IPS-11a (cell line): ENCODE measurements at regions not wholly inside any gene's neighbourhood (a gene's known extent, or its start where the extent isn't known, plus 50 kb on each side); places are given as distances from the start of the nearest gene placed in this dataset.

ENCODE experiments used
- H3K4me3 ChIP-seq: one replicate; pipeline ENCODE4 v1.5.1; 2013; ENCODE audit warnings: low read depth, low read length, control low read depth

DNA sequence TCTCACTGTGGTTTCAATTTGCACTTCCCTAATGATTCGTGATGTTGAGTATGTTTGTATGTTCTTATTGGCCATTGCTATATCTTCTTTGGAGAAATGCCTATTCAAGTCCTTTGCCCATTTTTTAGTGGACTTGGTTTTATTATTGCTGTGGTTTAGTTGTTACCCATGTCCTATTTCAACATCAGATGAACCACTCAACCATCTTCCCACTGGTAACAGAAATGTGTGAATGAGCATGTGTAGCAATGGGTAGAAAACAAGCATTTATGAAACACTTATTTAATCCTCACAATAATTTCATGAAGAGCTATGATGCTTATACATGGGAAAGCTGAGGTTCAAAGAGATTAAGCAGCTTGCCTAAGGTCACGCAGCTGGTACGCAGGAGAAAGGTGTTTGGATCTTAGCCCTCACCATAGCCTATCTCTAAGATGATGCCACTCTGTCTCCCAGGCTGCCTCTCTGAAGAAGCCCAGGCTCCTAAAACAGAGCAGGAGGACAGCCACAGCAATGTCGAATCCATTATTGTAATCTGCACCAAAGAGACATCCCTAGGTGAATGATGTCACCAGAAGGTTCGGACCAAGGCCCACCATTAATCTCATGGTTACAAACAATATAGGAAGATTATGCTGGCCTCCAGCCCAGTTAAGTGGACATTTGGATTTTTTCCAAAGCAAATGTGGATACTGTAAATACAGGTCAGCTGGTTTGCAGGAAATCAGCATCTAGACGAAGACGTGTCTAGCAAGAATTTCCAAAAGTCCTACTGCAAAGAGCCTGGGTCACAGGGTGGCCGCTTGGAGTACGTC is 447.6 kb upstream of the ZMIZ1 start:
- no peak overlapping the region for H3K4me3 ChIP-seq

DNA sequence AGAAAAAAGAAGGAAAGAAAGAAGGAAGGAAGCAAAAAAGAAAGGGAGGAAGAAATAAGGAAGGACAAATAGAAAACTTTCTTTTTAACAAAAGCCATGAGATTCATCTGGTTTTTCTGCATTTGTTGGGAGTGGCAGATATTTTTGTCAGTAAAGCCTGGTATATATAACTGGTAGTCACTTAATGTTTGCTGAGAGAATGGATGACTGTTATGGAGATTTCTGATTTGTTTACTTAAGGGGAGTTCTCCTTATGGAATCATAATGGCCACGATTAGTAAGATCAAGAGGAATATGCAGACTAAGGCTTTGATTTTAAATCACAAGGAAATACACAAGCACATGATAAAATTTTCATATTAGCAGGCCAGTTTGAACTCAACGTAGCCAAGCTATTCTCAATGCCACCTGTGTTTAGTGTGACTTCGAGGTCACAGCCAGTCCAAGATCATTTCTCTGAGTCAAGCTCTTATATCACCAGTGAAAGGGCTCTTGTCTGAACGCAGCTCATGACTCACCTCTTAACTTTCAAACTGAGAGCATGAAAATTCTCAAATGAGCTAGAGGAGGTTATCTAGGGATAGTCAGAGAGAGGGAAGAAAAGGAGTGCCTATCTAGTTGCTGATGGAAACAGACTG is 445.1 kb upstream of the ZMIZ1 start:
- no peak overlapping the region for H3K4me3 ChIP-seq

DNA sequence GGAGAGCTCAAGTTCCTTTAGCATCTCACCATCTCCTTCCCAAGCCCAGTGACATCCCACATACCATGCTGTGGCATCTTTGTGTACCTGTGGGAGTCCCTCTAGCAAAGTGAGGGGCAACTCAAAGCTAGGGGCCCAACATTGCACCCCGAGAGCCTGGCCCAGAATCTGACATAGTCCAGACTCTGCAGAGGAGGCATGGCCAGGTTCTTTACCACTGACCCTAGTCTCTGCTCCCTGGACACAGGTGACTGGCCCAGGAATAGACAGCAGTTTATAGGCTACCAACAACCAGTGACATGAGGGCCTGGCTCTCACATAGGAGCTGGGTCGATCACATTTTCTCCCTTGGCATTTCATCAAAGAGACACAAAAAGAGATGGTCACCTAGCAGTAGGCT is 444.0 kb upstream of the ZMIZ1 start:
- no peak overlapping the region for H3K4me3 ChIP-seq

DNA sequence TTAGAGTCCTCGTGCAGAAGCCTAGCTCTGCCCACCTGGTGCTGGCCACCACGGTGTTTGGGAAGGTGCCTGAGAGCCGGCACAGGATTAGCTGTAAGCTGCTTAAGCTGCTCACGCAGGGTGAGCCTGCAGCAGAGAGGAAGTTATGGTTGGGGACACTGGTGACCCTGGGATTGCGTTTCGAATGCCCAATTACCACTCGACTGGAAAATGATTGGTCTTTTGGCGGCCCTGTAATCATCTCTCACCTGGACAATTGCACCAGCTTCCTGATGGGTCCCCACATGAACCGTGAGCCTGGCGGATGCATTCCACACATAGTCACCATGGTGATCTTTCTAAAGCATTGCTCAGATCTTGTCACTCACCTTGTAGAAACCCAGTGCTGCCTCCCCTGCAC is 442.3 kb upstream of the ZMIZ1 start:
- no peak overlapping the region for H3K4me3 ChIP-seq

DNA sequence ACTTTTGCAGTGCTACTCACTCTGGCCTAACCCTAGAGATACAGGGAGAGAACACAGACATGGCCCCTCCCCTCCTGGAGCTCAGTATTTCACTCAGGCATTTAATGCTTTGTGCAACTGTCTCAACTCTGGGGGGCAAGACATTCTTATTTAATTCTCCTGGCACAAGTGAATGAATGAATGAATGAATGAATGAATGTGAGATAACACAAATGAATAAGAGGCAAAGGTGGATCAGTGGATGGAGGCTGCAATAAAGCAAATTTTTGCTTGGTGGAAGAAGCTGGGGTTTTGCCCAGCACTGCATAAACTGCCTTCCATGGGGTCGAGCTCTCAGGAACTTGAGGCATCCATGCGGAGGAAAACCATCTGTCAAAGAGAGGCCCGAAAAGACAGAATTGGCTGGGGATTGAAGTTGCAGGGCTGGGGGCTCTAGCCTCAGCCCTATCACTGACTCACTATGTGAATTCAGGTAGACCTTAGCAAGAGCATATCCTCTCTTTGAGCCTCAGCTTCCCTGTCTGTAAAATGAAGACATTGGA is 441.4 kb upstream of the ZMIZ1 start:
- no peak overlapping the region for H3K4me3 ChIP-seq

DNA sequence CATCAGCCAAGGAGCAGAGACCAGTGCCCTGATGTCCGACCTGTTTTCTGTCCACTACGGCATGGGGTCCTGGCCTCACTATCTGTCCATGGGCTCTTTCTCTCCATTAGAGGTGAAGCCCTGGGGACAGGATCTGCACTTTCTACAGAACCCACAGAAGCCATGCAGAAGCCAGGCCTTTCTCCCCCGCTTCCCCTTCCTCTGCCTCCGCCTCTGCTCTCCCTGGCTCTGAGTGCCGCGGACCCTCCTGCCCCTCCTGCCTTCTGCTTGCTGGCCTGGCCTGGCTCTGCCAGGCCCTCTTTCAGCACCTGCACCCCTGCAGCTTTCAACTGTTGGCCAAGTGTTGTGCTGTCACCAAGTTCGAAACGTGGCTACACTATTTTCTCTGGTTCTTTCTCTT is 439.8 kb upstream of the ZMIZ1 start:
- no peak overlapping the region for H3K4me3 ChIP-seq

DNA sequence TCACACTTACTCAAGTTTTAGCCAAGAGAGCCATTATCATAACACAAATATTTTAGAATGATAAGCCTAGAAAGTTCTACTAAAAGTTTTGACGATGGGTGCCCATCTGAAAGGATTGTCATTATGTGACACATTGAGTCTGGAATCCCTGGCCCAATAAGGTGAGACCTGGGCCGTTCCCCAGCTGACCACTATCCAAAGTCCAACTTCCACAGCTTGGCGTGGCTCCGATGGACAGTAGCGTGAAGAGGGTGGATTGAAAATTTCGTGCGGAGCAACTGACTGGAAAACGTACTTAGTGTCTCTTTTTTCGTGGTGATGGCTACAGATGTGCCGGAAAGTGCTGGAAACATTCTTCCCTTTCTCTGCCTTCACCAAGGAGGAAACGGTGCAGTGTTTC is 439.0 kb upstream of the ZMIZ1 start:
- H3K4me3 ChIP-seq, result no peak overlapping the region

DNA sequence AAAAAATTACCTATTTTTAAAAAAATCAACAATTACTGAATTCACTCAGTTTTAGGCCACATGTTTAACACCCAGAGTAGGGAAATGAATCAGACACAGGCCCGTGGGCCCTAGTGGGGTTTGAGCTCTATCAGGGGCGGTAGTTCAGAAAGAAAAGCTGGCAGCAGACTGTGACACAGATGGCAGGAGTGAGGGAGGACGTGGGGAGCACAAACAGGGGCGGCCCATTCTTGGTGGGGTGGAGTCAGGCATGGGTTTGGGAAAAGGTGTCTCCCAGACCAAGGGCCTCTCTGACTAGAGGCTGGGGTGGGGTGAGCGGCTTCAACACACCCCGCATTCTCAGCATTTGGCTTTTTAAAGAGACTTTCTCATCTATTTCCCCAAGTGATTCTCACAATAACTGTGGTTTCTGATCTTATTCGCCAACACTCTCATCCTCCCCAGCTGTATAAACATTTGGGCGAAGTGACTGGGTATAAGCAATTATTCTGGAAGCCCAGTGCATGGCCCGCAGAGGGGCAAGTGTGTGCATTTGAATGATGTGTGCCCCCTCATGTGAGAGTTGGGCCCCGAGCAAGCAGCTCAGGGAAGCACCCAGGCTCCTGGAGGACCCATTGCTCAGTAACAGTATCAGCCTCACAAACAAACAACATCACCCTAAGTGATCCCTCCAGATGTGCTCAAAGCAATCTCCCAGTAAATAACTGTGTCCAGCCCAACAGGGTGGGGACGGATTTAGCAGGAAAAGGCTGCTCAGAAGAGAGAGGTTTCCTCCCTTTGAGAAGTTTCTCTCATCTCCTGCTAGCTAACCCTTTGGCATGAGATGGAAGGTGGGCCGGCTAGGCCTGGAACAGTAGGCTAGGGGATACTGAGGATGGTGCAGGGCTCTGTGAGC is 437.6 kb upstream of the ZMIZ1 start:
- H3K4me3 ChIP-seq, result no peak overlapping the region

DNA sequence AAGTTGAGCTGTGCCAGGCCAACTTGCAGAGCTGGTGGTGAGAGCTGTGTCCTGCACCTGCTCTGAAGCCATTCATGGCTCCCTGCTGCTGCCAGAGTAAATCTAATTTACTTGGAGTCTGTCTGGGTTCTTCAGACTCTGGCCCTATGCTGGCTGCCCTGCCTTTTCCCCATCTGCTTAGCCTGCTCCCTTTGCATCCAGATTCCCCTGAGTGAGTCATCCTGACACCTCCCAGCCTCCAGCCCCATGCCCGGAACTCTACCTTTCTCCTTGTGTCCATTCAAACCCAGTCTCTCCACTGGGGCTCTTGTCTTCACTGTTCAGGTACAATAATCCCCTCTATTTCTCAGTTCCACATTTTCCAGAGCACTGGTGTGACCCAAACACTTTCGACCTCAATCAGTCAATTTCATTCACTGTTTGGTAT is 434.4 kb upstream of the ZMIZ1 start:
- H3K4me3 ChIP-seq, result no peak overlapping the region

DNA sequence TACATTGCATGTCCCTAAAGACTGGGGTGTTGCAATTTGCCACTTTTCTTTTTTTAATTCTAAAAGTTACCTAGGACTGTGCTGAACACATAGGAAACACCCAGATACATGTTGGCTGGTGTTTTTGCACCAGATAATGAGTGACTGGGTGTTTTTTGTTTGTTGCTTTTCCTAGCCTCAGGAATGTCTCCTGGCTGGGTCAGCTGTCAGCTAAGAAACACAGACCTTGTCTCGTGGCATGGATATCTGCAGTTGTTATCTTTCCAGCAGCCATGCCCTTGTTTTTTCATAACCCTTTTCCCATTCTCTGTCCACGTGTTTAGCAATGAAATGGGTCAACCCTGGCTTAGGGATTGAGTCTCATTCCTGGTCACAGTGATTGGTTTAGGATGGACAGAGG is 433.9 kb upstream of the ZMIZ1 start:
- no peak overlapping the region for H3K4me3 ChIP-seq

DNA sequence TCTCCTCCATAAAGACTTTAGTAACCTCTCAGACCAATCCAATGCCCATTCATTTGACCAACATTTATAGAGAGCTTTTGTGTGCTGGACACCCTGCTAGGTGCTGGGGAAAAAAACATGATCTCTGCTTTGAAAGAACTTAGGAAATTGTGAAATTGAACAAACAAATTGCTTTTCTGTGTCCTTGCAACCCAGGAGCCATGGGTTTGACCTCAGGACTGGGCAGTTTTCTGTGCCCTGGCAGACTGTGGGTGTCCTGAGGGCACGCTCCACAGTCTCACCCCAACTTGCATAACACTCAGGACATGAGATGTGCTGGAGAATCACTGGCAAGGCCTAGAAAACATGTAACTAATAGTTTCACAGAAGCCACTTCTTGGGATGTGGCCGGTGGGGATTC is 429.1 kb upstream of the ZMIZ1 start:
- no peak overlapping the region for H3K4me3 ChIP-seq

DNA sequence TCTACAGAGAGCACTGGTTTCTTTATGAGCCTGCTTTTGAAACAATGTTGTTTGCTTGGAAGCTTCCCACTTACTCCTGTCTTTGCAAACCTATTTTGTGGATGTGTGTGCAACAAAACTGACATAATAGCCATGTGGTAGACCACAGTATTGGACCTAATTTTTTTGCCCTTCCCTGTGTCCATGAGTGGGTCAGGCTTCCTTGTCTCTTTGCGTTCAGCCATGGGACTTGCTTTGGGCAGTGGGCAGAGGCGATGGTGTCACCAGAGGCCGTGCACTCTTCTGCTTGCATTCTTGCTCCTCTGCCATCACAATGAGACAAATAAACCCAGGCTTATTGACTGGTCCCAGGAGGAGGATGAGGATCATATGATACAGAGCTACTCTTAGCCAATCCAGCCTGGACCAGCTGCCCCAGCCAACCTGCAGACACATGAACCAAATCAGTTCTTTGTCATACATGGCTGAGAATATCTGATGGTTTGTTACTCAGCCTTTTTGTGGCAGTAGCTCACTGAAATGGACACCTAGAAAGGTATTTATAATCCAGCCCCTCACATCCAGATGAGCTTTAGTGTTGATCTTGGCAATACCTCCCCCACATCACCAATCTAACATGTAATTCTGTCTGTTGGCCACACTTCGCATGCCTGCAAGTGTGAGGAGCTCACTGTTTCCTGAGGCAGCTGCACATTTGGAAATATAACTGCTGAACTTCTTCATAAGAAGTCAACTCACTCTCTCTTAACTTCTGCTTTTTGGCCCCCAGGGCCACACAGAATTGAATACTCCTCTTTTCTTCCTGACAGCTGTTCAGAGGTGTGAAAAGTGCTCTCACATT is 427.8 kb upstream of the ZMIZ1 start:
- no peak overlapping the region for H3K4me3 ChIP-seq

DNA sequence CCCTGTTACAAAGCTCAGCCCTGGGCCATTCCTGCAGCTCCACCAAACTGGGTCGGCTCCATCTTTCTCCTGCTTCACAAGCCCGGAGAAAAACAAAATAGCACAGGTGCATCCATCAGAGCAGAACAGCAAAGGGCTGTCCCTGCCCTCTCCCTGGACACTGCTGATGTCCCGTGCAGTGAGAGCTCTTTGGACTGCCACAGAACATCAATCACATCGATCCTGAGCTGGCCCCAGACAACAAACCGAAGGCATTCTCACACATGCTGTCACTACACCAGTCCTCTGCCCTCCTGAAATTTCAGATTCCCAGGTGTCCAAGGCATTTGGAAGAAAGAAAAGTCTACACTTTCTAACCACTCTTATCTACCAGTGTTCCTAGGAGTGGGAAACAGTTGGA is 427.1 kb upstream of the ZMIZ1 start:
- no peak overlapping the region for H3K4me3 ChIP-seq

DNA sequence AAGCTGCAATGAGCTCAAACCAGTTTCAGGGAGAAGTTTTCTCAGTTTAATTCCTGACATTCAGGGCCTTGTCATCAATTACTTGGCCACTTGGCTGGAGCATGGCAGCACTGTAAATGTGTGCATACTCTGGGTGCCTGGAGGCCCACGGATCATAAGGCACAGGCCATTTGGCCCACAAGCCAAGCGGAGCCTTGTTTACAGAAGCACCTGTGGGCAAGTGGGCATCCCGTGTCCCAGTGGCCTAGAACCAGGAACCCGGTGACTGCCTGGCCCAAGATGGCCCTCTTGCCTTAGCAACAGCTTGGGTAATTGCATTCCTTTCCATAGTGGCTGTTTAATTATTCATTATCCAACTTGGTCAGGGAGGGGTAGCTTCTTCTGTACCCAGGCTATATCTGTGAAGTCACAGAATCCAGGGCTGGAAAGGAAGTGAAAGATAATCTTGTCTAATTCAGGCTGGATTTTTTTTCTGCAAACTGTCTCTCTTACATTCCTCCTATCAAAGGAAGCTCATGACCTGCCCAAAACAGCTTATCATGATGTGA is 426.4 kb upstream of the ZMIZ1 start:
- no peak overlapping the region for H3K4me3 ChIP-seq

DNA sequence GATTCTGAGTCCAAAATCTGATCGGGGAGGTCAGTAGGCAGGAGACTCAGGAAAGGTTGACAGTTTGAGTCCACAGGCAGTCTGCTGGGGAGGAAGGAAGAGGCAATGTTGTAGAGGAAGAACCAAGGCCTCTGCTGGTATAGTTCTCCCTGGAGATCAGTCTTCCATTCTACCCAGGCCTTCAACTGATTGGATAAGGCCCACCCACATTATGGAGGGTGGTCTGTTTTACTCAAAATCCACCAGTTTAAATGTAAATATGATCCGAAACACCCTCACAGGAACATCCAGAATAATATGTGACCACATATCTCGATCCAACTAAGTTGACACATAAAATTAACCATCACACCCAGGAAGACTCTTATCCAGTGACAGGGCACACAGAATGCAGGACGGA is 425.3 kb upstream of the ZMIZ1 start:
- no peak overlapping the region for H3K4me3 ChIP-seq

DNA sequence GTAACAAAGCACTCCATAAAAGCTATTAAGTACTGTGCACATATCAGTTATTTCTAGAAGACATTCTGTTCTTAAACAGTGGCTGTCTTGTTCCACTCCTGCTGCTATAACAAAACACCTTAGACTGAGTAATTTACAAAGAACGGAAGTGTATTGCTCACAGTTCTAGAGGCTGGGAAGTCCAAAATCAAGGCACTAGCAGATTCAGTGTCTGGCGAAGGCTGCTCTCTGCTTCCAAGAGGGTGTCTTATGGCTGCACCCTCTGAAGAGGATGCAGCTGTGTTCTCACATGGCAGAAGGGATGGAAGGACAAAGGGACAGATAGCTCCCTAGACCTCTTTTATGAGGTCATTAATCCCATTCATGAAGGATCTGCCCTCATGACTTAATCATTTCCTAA is 424.2 kb upstream of the ZMIZ1 start:
- no peak overlapping the region for H3K4me3 ChIP-seq

DNA sequence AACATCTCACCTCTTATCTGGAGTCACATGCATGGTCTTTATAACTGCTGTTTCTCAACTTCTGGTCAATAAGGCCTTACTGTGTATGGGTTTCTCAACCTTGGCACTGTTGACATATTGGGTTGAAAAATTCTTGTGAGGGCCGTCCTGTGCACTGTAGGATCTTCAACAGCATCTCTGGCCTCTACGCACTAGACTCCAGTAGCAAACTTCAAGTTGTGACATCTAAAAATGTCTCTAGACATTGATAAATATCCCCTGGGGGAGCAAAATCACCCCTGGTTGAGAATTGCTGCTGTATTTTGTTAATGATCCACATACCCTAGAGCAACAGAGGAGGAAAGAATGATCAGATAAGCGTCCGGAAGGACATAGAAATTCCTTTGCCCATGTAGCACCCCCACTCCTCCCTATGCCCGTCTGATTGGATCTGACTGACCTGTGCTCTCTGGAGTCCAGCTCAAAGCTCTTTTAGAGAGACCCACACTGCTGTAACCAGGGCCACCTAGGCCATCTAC is 423.5 kb upstream of the ZMIZ1 start:
- no peak overlapping the region for H3K4me3 ChIP-seq

DNA sequence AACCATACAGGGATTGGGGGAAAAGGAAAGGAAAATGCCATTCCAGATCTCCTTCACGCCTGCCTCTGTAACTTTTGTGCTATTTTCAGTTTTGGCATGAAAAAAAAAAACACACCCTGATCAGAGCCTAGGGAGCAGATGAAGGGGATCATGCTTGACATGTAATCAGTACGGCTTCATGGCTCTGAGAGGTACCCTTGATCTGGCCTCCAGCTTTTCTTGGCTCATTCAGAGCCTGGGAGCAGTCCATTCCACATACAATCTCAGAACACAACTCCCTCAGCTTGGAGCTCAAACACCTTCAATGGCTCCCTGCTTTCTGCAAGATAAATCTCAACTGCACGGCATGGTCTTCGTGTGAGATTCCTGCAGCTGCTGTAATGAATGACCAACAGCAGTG is 422.8 kb upstream of the ZMIZ1 start:
- no peak overlapping the region for H3K4me3 ChIP-seq

DNA sequence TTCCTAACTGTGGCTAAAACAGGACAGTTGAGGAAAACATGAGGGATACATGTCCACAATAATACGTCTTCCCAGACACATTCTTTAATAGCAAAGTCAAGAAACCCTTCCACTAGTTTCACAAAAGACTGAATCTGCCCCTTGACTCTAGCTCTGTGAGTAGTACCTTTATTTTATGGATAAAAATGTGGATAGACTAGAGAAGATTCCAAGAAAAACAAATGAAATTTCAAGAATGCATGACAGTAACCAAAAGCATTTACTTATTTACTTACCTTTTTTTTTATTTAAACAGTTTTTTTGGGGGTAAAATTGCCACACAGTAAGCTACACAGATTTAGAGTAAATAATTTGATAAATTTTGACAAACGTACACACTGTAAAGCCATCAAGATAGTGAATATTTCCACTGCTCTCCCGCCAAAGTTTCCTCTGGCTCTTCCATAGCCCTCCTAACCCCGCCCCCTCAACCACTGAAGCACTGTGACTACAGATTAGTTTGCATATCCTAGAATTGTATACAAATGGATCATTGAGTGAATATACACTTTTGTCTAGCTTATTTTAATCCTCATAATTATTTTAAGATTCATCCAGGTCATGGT is 420.4 kb upstream of the ZMIZ1 start:
- no peak overlapping the region for H3K4me3 ChIP-seq

DNA sequence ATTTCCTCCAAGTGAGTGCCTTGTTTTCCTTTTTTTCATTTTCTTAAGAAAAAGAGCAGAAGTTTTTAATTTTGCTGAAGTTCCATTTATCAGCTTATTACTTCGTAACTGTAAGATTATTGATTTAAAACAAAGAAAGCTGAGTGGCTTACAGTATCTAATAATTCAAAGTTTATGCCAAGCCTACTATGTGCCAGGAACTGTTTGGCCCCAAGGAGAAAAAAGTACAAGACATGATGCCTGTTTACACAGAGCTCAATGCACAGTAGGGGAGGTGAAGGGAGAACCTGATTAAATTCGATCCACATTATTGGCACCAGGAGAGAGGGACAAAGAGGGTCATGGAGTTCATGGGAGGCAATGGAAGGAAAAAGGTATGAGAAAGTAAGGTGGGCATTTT is 419.3 kb upstream of the ZMIZ1 start:
- H3K4me3 ChIP-seq, result no peak overlapping the region
